Epithelial cell of esophagus (primary cell): ENCODE measurements at regions not wholly inside any gene's neighbourhood (a gene's known extent, or its start where the extent isn't known, plus 50 kb on each side); places are given as distances from the start of the nearest gene placed in this dataset.

Experiments used
- DNase-seq: peaks from one replicate; pipeline ENCODE4 v3.0.0; 2010; ENCODE audit warnings: low read depth
- H3K4me3 ChIP-seq: 2 replicates; pipeline ENCODE4 v1.5.1; 2011; ENCODE audit warnings: mild to moderate bottlenecking, low read length, control low read depth
- CTCF ChIP-seq: IDR thresholded peaks from 2 replicates; pipeline ENCODE4 v1.5.1; 2011; ENCODE audit warnings: low read depth, mild to moderate bottlenecking, low read length, control low read depth, inconsistent platforms; ENCODE audit not compliant: insufficient read depth; ENCODE audit errors: missing control alignments

DNA sequence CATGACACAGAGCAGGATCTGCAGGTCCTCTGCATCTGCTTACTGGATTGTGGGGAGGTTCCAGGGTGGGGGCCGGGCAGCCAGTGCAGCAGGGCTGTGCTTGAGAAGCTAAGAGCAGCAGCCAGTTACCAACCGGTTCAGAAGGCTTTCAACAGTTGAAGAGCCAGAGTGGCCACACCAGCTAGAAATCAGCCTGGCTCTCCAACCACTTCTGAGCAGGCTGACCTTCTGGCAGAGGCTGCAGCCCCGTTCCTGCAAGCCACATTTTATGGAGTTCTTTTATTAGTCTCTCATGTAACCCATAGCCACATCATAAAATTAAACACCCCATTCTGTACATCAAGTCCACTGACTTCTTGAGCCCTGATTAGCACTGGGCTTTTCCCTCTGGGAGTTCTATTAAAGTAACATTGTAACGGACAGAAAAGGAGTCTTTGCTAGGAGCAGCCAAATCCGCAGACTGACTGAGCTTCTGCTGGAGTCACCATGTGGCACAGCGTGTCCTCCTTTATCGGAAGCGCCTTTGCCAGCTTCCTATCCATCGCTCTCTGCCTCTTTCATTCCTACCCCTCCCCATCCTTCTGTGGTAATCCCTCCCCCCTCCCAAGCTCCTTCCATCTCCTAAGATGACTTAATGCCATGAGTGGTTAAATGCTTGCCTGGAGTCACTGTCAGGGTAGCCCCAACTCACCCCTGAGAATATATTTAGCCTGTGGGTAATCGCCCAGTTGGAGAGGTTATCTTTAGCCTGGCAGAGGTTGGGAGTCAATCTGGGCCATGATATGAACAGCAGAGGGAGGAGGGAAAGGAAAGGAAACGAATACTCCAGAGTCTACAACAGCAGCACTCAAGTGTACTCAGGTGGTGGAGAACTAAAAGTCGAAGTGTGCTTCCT is 138.5 kb upstream of the HES1 start:
- TF ChIP-seq CTCF, result no peak
- no peak overlapping the region for H3K4me3 ChIP-seq
- DNase-seq, result no peak

DNA sequence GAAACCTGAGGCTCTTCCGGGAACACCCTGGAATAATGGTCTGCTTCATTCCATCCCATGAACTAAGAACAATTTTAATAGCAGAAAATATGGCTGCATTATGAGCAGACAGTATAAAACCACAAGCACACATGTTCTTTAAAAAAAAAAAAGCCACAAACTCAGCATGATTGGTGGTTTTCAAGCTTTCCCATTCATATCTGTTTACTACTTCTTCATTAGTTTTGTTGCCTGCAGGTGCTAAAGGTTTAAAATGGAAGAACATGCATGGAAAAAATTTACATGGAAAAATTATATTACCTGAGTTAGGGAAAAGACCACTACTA is 137.9 kb upstream of the HES1 start:
- no peak for TF ChIP-seq CTCF
- H3K4me3 ChIP-seq, result no peak overlapping the region

GRCh38 chr3:193998628-193999195 is 137.2 kb upstream of the HES1 start:
- no peak for TF ChIP-seq CTCF
- no peak for DNase-seq
- H3K4me3 ChIP-seq, result no peak overlapping the region

More for the DNA sequence above, 137.9 kb upstream of the HES1 start:
- DNase-seq, result no peak

DNA sequence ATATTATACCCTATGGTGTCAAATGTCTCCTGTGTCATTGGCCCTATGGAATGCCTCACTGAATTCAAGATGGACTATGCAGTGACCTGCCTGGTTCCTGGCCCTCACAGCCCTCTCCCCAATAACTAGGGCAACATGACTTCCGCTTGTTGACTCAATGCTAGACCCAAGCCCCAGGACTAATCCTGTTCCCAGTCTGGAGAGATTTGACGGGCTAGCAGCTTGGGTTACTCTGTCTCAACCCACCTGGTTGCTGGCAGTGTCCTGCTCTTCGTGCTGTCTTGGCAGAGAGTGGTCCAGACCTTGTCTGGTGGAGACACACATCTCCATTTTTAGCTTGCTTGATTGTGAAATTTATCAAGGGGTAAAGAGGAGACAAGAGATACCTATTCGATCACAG is 135.8 kb upstream of the HES1 start:
- no peak overlapping the region for H3K4me3 ChIP-seq
- TF ChIP-seq CTCF, result no peak
- DNase-seq, result no peak

DNA sequence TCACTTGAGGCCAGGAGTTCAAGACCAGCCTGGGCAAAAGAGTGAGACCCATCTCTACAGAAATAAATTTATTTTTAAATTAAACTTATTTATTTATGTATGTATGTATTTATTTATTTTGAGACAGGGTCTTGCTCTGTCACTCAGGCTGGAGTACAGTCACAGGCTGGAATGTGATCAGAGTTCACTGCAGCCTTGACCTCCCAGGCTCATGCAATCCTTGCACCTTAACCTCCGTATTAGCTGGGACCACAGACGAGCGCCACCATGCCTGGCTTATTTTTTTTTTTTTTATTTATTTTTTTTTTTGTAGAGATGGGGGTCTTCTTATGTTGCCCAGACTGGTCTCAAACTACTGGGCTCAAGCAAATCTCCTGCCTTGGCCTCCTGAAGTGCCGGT is 135.2 kb upstream of the HES1 start:
- no peak for TF ChIP-seq CTCF
- DNase-seq, result no peak
- H3K4me3 ChIP-seq, result no peak overlapping the region

DNA sequence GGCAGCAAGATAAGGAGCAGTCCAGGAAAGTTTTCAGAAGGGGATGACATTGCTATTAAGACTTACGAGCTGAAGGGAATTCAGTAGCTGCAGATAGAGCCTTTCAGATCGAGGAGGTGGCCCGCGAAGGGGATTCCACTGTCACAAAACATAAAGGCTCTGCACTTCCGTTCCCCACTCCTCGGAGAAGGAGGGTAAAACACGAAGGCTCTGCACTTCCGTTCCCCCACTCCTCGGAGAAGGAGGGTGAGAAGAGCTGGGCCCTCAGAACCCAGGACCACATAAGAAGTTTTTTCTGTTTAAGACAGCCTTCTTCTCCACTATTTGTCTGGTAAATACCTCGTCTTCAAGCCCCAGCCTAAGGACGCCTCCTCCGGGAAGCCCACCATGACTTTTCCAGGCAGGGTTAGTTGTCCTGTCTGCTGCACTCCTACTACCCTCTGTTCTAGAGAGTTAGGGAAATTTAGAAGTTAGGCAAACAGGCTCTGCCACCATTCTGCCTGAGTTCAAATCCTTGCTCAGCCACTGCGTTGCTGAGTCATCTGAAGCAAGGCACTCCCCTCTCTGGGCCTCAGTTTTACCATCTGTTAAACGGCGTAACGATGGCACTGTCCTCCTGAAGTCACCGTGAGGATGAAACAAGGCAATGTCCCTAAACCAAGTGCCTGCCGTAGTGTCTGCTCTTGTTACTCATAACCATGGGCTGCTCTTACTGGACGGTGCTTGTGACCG is 134.1 kb upstream of the HES1 start:
- no peak overlapping the region for H3K4me3 ChIP-seq
- DNase-seq, result no peak
- no peak for TF ChIP-seq CTCF
